ENCODE measurements at regions not wholly inside any gene's neighbourhood (a gene's known extent, or its start where the extent isn't known, plus 50 kb on each side); places are given as distances from the start of the nearest gene placed in this dataset.

- peaks cover 40 to 41% of the 10 kb centered on the region in 2 experiments for H3K4me1 ChIP-seq (ENCODE audit: control insufficient read depth in 1 of 2, insufficient read depth in 1 of 2, low read depth in 1 of 2, low read length in 1 of 2)
- no peaks in the 10 kb centered on the region for H3K27me3 ChIP-seq
- no peaks in the 10 kb centered on the region for H3K9me3 ChIP-seq
These were observed 139.9 kb upstream of the CXCR4 start for GRCh38 chr2:136257893-136258292.

GRCh38 chr2:136255648-136256461, 137.9 kb upstream of the CXCR4 start:
- Histone ChIP-seq H3K9me3 (no peaks in the 10 kb centered on the region), H3K27me3 (no peaks in the 10 kb centered on the region), H3K27ac (peak overlapping the region; percentile 98), H3K4me1 (ENCODE audit: control insufficient read depth in 1 of 2, insufficient read depth in 1 of 2, low read depth in 1 of 2, low read length in 1 of 2) (peaks cover 40 to 41% of the 10 kb centered on the region in 2 experiments), H3K36me3 (no peaks in the 10 kb centered on the region), H3K4me3 (ENCODE audit: low read depth in 1 of 2, low read length in 1 of 2) (peak overlapping the region; percentile 16 to 18)
- TF ChIP-seq, protein P1, sequence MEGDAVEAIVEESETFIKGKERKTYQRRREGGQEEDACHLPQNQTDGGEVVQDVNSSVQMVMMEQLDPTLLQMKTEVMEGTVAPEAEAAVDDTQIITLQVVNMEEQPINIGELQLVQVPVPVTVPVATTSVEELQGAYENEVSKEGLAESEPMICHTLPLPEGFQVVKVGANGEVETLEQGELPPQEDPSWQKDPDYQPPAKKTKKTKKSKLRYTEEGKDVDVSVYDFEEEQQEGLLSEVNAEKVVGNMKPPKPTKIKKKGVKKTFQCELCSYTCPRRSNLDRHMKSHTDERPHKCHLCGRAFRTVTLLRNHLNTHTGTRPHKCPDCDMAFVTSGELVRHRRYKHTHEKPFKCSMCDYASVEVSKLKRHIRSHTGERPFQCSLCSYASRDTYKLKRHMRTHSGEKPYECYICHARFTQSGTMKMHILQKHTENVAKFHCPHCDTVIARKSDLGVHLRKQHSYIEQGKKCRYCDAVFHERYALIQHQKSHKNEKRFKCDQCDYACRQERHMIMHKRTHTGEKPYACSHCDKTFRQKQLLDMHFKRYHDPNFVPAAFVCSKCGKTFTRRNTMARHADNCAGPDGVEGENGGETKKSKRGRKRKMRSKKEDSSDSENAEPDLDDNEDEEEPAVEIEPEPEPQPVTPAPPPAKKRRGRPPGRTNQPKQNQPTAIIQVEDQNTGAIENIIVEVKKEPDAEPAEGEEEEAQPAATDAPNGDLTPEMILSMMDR (IDR thresholded peaks at IDR 0.05) = no peak

More at GRCh38 chr2:136257893-136258292, 139.9 kb upstream of the CXCR4 start:
- TF ChIP-seq, protein P1 (IDR thresholded peaks at IDR 0.05) = no peak
- H3K36me3 ChIP-seq = no peaks in the 10 kb centered on the region
- H3K4me3 ChIP-seq (ENCODE audit: low read depth in 1 of 2, low read length in 1 of 2) = no peak overlapping the region
- no peak overlapping the region for H3K27ac ChIP-seq

DNA sequence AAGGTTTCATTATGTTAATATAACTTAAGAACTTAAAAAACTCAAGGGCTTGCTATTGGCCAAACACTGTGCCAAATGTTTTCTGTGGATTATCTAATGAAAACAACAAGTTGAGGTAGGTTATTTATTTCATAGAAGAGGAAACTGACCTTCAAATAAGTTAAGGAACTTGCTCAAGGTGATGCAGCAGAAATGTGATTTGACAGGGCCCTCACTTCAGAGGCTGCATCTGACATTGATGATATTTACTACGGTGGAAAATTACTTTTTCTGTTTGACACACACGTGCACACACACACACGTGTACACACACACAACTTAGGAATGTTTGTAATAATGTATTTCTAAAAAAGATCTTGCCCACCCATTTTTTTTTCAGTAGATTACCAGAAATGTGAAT, 137.2 kb upstream of the CXCR4 start:
- H3K4me1 ChIP-seq (ENCODE audit: control insufficient read depth in 1 of 2, insufficient read depth in 1 of 2, low read depth in 1 of 2, low read length in 1 of 2) = peaks cover 40 to 41% of the 10 kb centered on the region in 2 experiments
- H3K36me3 ChIP-seq = no peaks in the 10 kb centered on the region
- H3K9me3 ChIP-seq = no peaks in the 10 kb centered on the region
- peak overlapping the region; percentile 98 for H3K27ac ChIP-seq
- no peaks in the 10 kb centered on the region for H3K27me3 ChIP-seq
- H3K4me3 ChIP-seq (ENCODE audit: low read depth in 1 of 2, low read length in 1 of 2) = peak overlapping the region; percentile 0 to 5
- TF ChIP-seq, protein P1 (IDR thresholded peaks at IDR 0.05) = no peak

DNA sequence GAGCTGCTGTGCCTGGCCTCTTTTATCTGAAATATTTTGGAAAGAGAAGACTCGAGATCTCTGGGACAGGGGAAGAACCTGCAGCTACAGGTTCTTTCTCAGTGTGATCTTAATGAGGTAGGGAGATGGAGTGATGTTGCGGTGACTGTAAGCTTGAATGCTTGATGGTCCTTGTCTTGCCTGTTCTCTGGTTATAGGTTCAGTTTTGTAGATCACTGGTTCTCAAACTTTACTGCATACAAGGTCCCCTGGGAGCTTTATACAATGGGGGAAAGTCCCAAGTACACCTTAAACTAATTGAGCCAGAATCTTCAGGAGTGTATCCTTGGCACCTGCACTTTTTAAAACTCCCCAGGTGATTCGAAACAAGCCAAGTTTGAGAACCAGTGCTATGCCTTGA, 136.7 kb upstream of the CXCR4 start:
- peak overlapping the region in 1 of 2 experiments; percentile 19 for H3K4me3 ChIP-seq (ENCODE audit: low read depth in 1 of 2, low read length in 1 of 2)
- no peaks in the 10 kb centered on the region for H3K36me3 ChIP-seq
- no peaks in the 10 kb centered on the region for H3K9me3 ChIP-seq
- TF ChIP-seq, protein P1 (IDR thresholded peaks at IDR 0.05) = no peak
- peaks cover 40 to 41% of the 10 kb centered on the region in 2 experiments for H3K4me1 ChIP-seq (ENCODE audit: control insufficient read depth in 1 of 2, insufficient read depth in 1 of 2, low read depth in 1 of 2, low read length in 1 of 2)
- H3K27ac ChIP-seq = peak overlapping the region; percentile 98
- no peaks in the 10 kb centered on the region for H3K27me3 ChIP-seq

GRCh38 chr2:136253288-136254004, 135.5 kb upstream of the CXCR4 start:
- peak overlapping the region in 1 of 2 experiments; percentile 19 for H3K4me3 ChIP-seq (ENCODE audit: low read depth in 1 of 2, low read length in 1 of 2)
- no peaks in the 10 kb centered on the region for H3K9me3 ChIP-seq
- TF ChIP-seq, protein P1 (IDR thresholded peaks at IDR 0.05) = peak; percentile 34
- H3K27ac ChIP-seq = peak overlapping the region; percentile 98
- peaks cover 40 to 41% of the 10 kb centered on the region in 2 experiments for H3K4me1 ChIP-seq (ENCODE audit: control insufficient read depth in 1 of 2, insufficient read depth in 1 of 2, low read depth in 1 of 2, low read length in 1 of 2)
- no peaks in the 10 kb centered on the region for H3K27me3 ChIP-seq
- no peaks in the 10 kb centered on the region for H3K36me3 ChIP-seq

Data from neutrophil (primary cell).